ENCODE measurements at regions not wholly inside any gene's neighbourhood (a gene's known extent, or its start where the extent isn't known, plus 50 kb on each side); places are given as distances from the start of the nearest gene placed in this dataset.
"Not testable (repeated sequence)": the region's sequence is repeated elsewhere in the genome, so short reads cannot be mapped to it uniquely, and the experiment has no call there.

DNA sequence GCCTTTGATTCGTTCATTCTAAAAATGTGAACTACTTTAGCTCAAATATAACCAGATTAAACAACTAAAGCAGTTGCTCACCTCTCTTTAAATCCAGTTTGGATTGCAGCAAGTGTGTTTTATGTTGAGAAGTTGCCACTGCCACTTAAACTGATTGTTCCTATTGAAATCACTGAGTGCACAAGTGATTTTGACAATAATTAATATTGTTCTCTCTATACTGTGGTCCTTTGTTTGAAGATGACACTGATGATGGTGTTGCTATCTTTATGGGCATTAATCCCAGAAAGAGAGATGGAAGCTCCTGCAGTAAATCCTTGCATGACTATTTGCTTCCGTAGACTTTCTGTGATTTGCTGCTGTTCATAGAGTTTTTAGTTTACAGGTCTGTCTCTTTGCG lies 251.4 kb upstream of the ZEB2 start:
- DNase-seq (ENCODE audit: low read depth in 3 of 3), result no peak

DNA sequence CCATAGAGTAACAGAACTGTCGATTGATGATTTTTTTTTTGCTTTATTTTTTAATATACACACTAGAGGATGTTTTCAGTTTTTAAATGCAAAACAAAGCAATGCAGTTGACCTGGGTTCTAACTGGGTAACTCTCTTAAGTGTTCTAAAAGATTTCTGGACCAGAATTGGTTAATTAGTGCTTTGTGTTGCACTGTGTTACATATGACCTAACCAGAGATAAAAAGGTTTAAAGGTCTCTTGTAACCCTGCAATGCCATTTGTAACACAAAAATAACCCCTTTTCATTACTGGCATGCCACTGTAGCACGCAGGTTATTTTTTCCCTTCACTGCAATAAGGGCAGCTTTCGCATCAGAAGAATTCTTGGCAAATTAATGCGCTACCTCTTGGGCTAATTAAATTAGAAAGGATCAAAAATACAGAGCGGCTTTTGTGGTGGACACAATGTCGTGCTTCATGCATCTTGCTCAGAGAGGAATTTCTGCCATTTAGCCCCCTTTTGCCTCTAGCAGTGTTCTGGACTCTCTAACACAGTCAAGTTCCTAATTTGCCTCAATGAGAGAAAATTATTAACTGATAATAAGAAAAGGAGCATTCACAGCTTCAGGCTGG lies 250.8 kb upstream of the ZEB2 start:
- DNase-seq (ENCODE audit: low read depth in 3 of 3), result no peak

DNA sequence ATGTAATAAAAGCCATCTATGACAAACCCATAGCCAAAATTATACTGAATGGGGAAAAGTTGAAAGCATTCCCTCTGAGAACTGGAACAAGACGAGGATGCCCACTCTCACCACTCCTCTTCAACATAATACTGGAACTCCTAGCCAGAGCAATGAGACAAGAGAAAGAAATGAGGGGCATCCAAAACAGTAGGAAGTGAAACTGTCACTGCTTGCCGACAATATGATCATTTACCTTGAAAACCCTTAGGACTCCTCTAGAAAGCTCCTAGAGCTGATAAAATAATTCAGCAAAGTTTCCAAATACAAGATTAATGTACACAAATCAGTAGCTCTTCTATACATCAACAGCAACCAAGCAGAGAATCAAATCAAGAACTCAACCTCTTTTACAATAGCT lies 241.0 kb upstream of the ZEB2 start:
- not testable (repeated sequence) for DNase-seq (ENCODE audit: low read depth in 3 of 3)

DNA sequence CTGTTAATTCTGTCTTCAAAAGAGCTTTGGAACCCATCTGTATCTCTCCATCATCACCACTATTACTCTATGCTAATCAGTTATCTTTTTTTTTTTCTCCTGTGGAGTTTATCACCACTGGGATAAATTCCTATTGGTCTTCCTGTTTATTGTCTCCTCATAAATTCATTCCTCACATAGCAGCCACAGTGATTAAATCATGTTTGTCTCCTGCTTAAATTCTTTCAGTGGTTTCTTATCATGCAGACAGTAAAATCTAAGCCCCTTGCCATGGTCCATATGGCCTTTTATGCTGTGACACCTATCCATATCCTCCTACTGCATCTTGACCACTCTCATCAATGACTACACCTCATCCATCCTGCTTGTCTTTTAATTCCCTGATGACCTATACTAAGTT lies 239.8 kb upstream of the ZEB2 start:
- DNase-seq (ENCODE audit: low read depth in 3 of 3), result no peak

DNA sequence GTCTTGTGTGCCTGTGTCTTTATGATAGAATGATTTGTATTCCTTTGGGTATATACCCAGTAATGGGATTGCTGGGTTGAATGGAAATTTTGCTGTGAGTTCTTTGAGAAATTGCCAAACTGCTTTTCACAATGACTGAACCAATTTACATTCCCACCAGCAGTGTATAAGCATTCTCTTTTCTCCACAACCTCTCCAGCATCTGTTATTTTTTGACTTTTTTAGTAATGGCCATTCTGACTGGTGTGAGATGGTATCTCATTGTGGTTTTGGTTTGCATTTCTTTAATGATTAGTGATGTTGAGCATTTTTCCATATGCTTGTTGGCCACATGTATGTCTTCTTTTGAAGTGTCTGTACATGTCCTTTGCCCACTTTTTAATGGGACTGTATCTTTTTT lies 238.3 kb upstream of the ZEB2 start:
- DNase-seq (ENCODE audit: low read depth in 3 of 3), result not testable (repeated sequence)

DNA sequence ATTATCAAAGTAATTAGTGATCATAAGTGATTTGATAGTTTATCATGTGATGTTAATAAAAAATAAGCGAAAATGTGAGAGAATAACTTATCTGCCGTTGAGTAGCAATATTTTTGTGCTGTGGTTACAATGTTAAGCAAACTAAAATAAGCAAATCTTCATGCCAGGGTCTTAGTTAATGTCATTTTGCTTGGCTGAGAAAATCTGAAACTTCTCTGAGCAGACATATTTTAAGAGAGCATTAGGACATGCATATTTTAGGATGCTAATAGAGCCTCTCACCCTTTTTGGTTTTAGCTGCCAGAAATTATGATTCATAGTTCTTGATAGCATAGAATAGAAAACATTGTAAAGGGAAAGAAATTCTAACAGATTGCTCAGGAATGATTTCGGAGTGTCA lies 233.5 kb upstream of the ZEB2 start:
- no peak for DNase-seq (ENCODE audit: low read depth in 3 of 3)

DNA sequence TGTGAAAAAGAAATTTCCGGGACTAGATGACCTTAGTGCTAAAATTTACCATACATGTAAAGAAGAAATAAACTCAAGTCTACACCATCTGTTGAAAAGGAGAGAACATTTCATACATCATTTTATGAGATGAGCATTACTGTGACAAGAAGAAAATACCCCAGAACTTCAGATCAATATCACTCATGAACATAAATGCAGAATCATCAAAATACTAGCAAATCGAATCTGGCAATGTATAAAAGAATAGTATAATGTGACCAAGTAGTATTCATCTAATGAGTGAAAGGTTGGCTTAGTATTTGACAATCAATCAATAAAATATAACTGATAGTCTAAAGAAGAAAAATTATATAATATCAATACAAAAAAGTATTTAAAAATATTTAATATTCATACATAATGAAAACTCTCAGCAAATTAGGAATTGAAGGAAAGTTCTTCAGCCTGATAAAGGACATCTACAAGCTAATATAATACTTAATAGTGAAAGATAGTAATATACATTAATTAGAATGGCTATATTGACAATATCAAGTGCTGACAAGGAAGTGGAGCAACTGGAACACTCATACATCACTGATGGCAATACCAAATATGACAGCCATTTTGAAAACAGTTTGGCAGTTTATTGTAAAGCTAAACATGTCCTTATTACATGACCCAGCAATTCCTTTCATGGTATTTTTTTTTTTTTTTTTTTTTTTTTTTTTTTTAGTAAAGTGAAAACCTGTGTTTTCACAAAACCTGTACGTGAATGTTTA lies 231.4 kb upstream of the ZEB2 start:
- DNase-seq (ENCODE audit: low read depth in 3 of 3), result no peak

DNA sequence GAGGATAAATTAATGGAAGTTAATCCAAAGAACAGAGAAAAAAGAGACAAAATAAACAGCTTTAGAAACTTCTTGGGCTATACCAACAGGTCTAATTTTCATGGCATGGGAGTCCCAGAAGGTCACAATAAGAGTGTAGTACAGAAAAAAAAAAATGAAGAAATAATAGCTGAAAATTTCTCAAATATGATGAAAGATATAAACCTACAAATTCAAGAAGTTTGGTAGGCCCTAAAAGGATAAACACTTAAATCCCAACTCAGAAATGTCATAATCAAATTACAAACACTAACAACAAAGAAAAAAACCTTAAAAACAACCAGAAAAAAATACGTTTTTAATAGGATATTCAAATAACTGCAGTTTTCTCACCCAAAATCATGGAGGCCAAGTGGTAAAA lies 229.3 kb upstream of the ZEB2 start:
- no peak for DNase-seq (ENCODE audit: low read depth in 3 of 3)

DNA sequence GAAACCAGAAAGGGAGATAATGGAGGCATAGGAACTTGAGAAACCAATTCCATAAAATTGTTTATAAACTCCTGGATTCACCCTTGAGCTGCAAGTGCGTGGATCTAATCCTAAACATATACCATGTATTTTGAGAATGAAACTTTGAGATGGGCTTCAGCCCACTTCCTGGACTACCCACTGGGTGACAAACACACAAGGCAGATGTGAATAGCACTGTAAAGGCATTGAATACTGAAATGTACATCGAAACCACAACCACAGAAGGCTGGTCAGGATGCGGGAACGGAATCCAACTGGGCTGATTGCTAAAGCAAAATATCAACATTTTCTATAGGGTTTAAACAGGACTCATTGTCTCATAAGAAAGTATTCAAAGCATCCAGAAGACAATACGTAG lies 228.5 kb upstream of the ZEB2 start:
- DNase-seq (ENCODE audit: low read depth in 3 of 3), result no peak

DNA sequence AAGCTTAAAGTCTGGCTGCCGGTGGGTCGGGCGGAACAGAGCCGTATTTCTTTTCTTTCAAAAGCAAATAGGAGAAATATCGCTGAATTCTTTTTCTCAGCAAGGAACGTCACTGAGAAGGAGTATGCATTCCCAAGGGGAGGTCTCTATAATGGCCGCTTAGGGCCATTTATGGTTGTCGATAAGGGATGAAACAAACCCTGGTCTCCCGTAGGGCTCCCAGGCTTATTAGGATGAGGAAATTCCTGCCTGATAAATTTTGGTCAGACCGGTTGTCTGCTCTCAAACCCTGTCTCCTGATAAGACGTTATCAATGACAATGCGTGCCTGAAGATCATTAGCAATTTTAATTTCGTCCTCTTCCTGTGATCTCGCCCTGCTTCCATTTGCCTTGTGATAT lies 227.7 kb upstream of the ZEB2 start:
- no peak for DNase-seq (ENCODE audit: low read depth in 3 of 3)

DNA sequence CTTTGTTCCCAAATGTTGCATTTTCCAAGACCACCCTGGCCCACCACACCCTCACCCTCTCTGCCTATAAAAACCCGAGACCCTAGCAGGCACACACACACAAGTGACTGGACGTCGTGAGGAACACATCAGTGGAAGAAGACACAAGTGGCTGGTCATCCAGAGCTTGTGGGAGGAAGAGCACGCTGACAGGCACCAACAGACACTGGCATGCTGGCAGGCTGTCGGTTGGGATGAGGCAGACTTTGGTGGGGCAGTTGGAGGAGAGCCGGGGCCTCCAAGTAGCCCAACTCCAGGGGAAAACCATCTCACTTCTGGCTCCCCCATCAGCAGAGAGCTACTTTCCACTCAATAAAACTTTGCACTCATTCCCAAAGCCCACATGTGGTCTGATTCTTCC lies 225.5 kb upstream of the ZEB2 start:
- no peak for DNase-seq (ENCODE audit: low read depth in 3 of 3)

DNA sequence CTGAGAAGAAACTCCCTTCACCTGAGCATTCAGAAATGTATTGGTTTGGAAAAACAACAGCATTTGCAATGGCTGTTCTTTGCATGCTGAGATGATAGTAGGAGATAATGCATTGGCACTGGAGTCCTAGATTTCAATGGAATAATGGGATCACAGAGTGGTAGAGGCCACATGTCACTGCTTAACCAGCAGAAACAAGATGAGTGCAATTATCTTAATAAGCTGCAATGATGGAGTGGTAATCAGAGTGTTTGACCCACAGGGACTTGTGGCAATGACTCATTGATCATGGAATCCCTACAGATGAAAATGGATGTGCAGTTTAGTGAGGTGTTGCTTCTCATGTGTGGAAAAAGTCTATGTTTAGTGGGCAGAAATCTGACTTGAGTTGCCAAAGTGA lies 218.8 kb upstream of the ZEB2 start:
- no peak for DNase-seq (ENCODE audit: low read depth in 3 of 3)

DNA sequence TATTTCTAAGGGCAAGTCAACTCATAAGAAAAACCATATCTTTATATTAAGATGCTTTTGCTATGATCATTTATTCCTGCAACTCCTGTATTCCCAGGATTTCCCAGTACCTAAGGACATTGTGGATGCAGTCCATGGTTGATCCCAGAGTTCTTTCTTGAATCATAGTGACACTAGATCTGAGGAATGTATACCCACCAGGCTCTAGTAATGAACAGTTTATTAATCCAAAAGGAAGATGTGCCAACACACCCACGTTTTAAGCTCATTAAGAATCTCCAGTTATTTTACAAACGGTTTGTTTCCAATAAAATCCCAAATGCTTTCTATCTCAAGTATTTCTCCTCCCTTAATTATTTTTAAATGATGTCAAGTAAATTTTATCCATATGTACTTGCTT lies 210.8 kb upstream of the ZEB2 start:
- no peak for DNase-seq (ENCODE audit: low read depth in 3 of 3)

DNA sequence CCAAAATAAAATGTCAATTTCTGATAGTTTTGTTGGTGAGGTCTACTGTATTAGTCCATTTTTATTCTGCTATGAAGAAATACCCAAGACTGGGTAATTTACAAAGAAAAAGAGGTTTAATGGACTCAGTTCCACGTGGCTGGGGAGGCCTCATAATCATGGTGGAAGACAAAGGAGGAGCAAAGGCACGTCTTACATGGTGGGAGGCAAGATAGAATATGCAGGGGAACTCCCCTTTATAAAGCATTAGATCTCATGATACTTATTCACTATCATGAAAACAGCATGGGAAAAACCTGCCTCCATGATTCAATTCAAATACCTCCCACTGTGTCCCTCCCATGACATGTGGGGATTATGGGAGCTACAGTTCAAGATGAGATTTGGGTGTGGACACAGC lies 204.5 kb upstream of the ZEB2 start:
- DNase-seq (ENCODE audit: low read depth in 3 of 3), result not testable (repeated sequence)

DNA sequence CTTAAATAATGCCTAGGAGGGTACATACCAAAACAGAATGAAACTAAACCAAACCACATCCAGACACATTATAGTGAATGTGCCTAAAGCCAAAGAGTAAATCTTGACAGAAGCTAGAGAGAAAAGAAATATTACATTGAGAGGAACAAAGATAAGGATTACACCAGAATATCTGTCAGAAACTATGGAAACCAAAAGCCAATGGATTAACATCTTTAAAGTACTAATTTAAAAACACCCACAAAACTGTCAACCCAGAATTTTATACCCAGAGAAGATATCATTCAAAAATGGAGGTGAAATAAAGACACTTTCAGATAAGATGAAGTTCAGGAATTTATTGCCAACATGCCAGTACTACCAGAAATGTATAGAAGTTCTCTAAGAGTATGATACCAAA lies 198.5 kb upstream of the ZEB2 start:
- DNase-seq (ENCODE audit: low read depth in 3 of 3), result no peak

DNA sequence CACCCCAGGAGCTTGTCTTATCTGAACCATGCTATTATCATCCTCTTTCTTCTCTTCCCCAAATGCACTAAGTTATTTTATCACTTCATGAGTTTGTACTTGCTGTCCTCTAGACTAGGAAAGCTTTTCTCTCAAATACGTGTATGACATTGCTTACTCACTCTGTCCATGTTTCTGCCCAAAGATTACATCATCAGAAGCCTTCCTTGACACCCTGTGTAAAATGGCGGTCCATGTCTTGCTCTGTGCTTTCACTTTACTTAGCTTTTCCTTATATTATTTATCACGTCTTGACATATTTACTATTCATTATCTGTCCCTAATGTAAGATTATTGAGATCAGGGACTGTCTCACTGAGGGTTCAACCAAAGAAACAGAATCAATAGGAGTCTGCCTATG lies 196.1 kb upstream of the ZEB2 start:
- DNase-seq (ENCODE audit: low read depth in 3 of 3), result no peak

DNA sequence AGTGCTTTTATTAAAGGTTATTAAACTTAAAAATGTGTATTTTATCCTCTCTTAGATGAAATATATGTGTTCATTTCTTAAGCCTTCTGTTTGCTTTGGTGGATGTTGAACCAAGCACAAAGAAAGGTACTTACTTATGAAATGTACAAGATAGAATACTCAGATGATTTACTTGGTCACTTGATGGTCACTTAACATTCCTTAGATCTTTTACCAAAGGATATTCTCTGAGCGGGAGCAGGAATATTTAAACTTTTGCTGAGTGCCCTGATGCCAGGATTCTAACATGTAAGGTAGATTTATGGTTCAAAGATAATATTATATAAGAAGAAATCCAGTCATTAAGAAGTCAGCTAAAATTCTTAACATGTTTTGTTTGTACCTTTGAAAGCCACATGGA lies 193.5 kb upstream of the ZEB2 start:
- DNase-seq (ENCODE audit: low read depth in 3 of 3), result no peak

DNA sequence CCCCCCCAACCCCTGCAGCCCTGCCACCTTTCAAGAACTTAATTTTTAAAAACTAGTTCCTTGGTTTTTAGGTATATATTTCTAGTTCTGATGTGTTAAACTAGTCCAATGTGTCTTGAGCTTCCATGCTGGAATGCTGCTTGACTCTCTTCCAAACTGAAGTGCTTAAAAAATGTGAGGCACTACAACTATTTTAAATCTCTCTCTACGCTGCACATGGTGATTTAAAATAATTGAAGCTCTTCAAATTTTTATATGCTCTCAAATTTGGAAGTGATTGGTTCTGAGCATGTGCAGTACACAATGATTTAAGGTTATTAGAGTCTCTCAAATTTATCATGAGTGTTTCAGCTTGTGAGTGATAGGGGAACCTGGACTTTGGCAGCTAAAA lies 192.6 kb upstream of the ZEB2 start:
- no peak for DNase-seq (ENCODE audit: low read depth in 3 of 3)

DNA sequence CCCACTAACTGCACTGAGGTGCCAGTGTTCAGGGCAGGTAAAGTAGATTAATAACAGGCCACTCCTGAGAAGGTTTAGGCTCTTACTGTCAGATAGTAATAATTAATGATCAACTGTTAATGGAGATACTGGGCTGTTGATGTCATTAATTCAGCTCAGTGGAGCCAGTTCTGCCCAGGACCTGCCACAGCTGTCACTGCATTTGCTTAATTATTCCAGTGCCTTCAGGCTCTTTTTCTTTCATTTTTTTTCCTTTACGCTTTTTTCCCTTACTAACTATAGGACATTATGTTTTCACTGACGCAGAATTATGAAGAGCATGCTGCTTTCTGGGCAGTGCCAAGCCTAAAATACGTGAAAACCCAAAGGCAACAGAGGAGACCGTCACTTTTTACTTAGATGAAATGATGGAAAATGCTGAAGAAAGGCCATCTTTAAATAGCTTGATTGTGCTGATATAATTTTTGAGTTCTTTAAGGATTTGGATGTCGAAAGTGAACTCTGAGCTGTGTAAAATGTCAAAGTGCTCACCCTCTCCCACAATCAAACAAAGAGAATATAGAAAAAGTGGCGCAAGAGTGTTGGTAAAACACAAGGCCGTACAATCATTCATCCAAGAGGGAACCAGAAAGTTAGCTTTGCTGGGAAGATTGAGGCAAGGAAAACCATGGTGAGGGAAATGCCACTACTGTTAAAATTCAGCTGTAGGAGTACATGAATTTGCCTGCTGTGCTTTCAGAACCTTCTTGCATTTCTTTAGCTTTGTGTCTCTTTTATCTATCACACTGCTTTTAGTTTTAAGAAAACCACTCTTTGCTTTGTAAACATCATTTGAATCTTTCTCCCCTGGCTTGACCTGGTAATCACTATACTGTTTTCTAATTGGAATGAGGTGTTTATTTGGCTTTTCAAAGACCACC lies 192.0 kb upstream of the ZEB2 start:
- no peak for DNase-seq (ENCODE audit: low read depth in 3 of 3)

DNA sequence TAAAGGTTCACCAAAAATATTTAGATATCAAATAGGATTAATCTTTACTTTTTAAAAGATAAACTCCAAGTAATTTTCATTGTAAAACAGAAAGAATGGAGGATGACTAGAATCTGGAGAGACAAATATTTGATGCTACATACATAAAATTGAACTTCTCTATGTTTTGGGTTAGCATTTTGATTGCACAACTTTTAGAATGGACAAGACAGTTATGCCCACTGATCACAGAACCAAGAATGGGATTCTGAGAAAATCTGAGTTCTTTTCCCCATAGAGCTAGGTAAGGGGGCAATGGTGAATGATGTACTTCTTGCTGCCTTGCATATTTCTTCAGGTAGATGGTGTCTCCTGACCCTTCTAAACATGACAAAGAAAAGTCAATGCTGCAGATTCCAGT lies 191.2 kb upstream of the ZEB2 start:
- no peak for DNase-seq (ENCODE audit: low read depth in 3 of 3)

DNA sequence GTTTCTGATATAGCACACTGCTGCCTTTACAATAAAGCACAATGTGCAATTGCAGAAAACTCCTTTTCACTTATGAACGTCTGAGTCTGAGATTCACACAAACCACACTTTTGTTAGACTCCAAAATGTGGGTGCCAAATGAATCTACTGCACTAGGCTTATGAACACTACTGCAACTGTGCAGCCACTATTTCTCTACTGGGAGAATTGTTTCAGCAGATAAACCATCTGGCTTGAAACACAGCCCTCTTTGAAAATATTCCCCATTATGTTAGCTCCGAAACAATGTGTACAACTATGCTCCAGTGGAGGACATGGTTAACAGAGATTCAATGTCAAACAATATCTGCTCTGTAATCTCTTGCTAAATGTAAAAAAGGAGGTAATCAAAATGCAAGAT lies 188.7 kb upstream of the ZEB2 start:
- DNase-seq (ENCODE audit: low read depth in 3 of 3), result no peak

DNA sequence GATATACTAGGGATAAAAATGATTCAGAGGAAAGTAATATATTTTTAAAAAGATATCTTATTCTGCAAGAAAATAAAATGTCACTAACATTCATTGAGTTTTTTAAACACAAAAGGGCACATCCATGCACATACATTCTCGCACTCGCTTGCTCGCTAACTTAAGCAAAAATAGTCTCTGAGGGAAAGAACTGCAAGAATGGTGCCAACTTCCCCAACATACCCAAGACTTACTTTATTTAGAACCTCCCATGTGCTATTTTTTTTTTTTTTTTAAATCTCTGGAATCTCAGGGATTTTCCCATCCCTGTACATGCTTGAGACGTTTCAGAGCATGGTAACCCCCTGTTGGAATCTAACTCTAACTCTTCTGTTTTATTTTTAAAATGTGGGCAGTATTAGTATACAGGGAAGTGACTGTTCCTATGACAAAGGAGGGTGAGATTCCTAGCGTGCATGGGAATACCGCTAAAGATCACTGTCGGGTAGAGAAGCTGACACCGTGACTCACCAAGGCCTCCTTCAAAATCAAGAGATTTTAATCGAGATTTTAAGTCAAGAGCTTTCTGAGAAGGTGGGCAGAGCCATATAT lies 187.9 kb upstream of the ZEB2 start:
- DNase-seq (ENCODE audit: low read depth in 3 of 3), result no peak
